HEK293 (cell line): ENCODE measurements at regions not wholly inside any gene's neighbourhood (a gene's known extent, or its start where the extent isn't known, plus 50 kb on each side); places are given as distances from the start of the nearest gene placed in this dataset.

ENCODE experiments used
- CTCF ChIA-PET: fragments of 350-600 bp; formaldehyde crosslinking; extraction: SDS; loops from one replicate; lab custom pipeline; 2021; ENCODE audit warnings: antibody characterized with exemption; lab: Yijun Ruan, JAX
- POLR2A ChIA-PET: fragments of 300-600 bp; formaldehyde crosslinking; extraction: SDS; loops from one replicate; lab custom pipeline; 2020; ENCODE audit warnings: antibody characterized with exemption, inconsistent platforms; lab: Yijun Ruan, JAX
- H3K27ac ChIP-seq: fragments of 200-500 bp; sonication (Bioruptor generic); 2 replicates; pipeline ENCODE4 v1.5.1; 2014; ENCODE audit warnings: low read depth, low read length, control low read depth, inconsistent platforms; ENCODE audit errors: extremely low read depth
- H3K36me3 ChIP-seq, 2 experiments: fragments of 200-500 bp in 1 of 2; sonication (Bioruptor generic) in 1 of 2; 1 replicate in 1 of 2; 2 replicates in 1 of 2; pipeline ENCODE4 v1.5.1; 2014 to 2017; ENCODE audit warnings: inconsistent platforms in 2 of 2, low read length in 2 of 2; ENCODE audit not compliant: control insufficient read depth in 2 of 2, insufficient read depth in 1 of 2
- H3K4me1 ChIP-seq: fragments of 200-500 bp; sonication (Bioruptor generic); 2 replicates; pipeline ENCODE4 v1.5.1; 2014; ENCODE audit warnings: mild to moderate bottlenecking, low read length, inconsistent platforms; ENCODE audit not compliant: control insufficient read depth, insufficient read depth
- H3K4me3 ChIP-seq: 2 replicates; pipeline ENCODE4 v1.5.1; 2011; ENCODE audit warnings: low read depth, mild to moderate bottlenecking, control low read depth, low read length, moderate library complexity
- H3K9me3 ChIP-seq: fragments of 200-500 bp; sonication (Bioruptor generic); 2 replicates; pipeline ENCODE4 v1.5.1; 2014; ENCODE audit warnings: low read depth, low read length, inconsistent platforms; ENCODE audit not compliant: control insufficient read depth, insufficient read depth
- AEBP2 ChIP-seq: fragments of 450-650 bp; formaldehyde crosslinking; IDR thresholded peaks from 2 replicates; pipeline ENCODE4 v1.5.1; 2016; ENCODE audit warnings: missing biosample characterization, missing genetic modification characterization, borderline replicate concordance
- GLIS1 ChIP-seq: fragments of 450-650 bp; formaldehyde crosslinking; IDR thresholded peaks from 2 replicates; pipeline ENCODE4 v1.5.1; 2016; ENCODE audit warnings: missing biosample characterization, missing genetic modification characterization
- PATZ1 ChIP-seq: fragments of 450-650 bp; formaldehyde crosslinking; IDR thresholded peaks from 2 replicates; pipeline ENCODE4 v1.5.1; 2016; ENCODE audit warnings: missing biosample characterization, missing genetic modification characterization
- SETDB1 ChIP-seq: IDR thresholded peaks from one replicate; pipeline ENCODE4 v1.6.1; 2017; ENCODE audit warnings: mild to moderate bottlenecking, low read length, moderate library complexity, mixed read lengths; ENCODE audit not compliant: insufficient read length
- ZEB2 ChIP-seq: fragments of 450-650 bp; formaldehyde crosslinking; IDR thresholded peaks from 2 replicates; pipeline ENCODE4 v1.5.1; 2016; ENCODE audit warnings: missing biosample characterization, missing genetic modification characterization
- ZFP3 ChIP-seq: fragments of 450-650 bp; formaldehyde crosslinking; IDR thresholded peaks from 2 replicates; pipeline ENCODE4 v1.5.1; 2016; ENCODE audit warnings: low read depth, missing biosample characterization, missing genetic modification characterization
- ZNF114 ChIP-seq: fragments of 450-650 bp; formaldehyde crosslinking; IDR thresholded peaks from 2 replicates; pipeline ENCODE4 v1.5.0; 2017; ENCODE audit warnings: missing biosample characterization, missing genetic modification characterization
- ZNF155 ChIP-seq: fragments of 450-650 bp; formaldehyde crosslinking; IDR thresholded peaks from 2 replicates; pipeline ENCODE4 v1.5.1; 2016; ENCODE audit warnings: missing biosample characterization, missing genetic modification characterization
- ZNF157 ChIP-seq: fragments of 450-650 bp; formaldehyde crosslinking; IDR thresholded peaks from 2 replicates; pipeline ENCODE4 v1.5.1; 2016; ENCODE audit warnings: missing biosample characterization, missing genetic modification characterization
- ZNF169 ChIP-seq: fragments of 450-650 bp; formaldehyde crosslinking; IDR thresholded peaks from 2 replicates; pipeline ENCODE4 v1.5.1; 2016; ENCODE audit warnings: missing biosample characterization, missing genetic modification characterization
- ZNF184 ChIP-seq: fragments of 450-650 bp; IDR thresholded peaks from 2 replicates; pipeline ENCODE4 v1.5.1; 2018; ENCODE audit warnings: missing biosample characterization, mild to moderate bottlenecking, missing genetic modification characterization
- ZNF2 ChIP-seq: fragments of 450-650 bp; formaldehyde crosslinking; IDR thresholded peaks from 2 replicates; pipeline ENCODE4 v1.5.1; 2016; ENCODE audit warnings: missing biosample characterization, missing genetic modification characterization
- ZNF274 ChIP-seq, 2 experiments: fragments of 200-500 bp in 1 of 2; fragments of 450-650 bp in 1 of 2; sonication (Bioruptor generic) in 1 of 2; formaldehyde crosslinking in 1 of 2; IDR thresholded peaks; 2 replicates each; pipeline versions ENCODE4 v1.5.1 to v1.6.1; 2014 to 2016; ENCODE audit warnings: borderline replicate concordance in 1 of 2, inconsistent platforms in 1 of 2, low read length in 1 of 2, missing biosample characterization in 1 of 2, missing genetic modification characterization in 1 of 2
- ZNF311 ChIP-seq: fragments of 450-650 bp; formaldehyde crosslinking; IDR thresholded peaks from 2 replicates; pipeline ENCODE4 v1.5.1; 2017; ENCODE audit warnings: missing biosample characterization, missing genetic modification characterization, borderline replicate concordance
- ZNF580 ChIP-seq: fragments of 450-650 bp; formaldehyde crosslinking; IDR thresholded peaks from 2 replicates; pipeline ENCODE4 v1.5.1; 2016; ENCODE audit warnings: missing biosample characterization, missing genetic modification characterization
- ZNF654 ChIP-seq: fragments of 450-650 bp; formaldehyde crosslinking; IDR thresholded peaks from 2 replicates; pipeline ENCODE4 v1.5.1; 2016; ENCODE audit warnings: low read depth, missing biosample characterization, missing genetic modification characterization
- ZNF664 ChIP-seq: fragments of 450-650 bp; formaldehyde crosslinking; IDR thresholded peaks from 2 replicates; pipeline ENCODE4 v1.5.1; 2016; ENCODE audit warnings: missing biosample characterization, missing genetic modification characterization
- ZNF837 ChIP-seq: fragments of 450-650 bp; formaldehyde crosslinking; IDR thresholded peaks from 2 replicates; pipeline ENCODE4 v1.5.1; 2016; ENCODE audit warnings: missing biosample characterization, missing genetic modification characterization
- ZSCAN23 ChIP-seq: fragments of 450-650 bp; formaldehyde crosslinking; IDR thresholded peaks from 2 replicates; pipeline ENCODE4 v1.5.1; 2016; ENCODE audit warnings: missing biosample characterization, missing genetic modification characterization
- ZSCAN5A ChIP-seq: fragments of 450-650 bp; formaldehyde crosslinking; IDR thresholded peaks from 2 replicates; pipeline ENCODE4 v1.5.1; 2016; ENCODE audit warnings: missing biosample characterization, missing genetic modification characterization
- TF ChIP-seq, protein P1 (sequence below): fragments of 450-650 bp; formaldehyde crosslinking; IDR thresholded peaks from 2 replicates; pipeline ENCODE4 v1.5.1; 2016; ENCODE audit warnings: missing biosample characterization, missing genetic modification characterization
- TF ChIP-seq, protein P2 (sequence below): fragments of 450-650 bp; formaldehyde crosslinking; IDR thresholded peaks from 2 replicates; pipeline ENCODE4 v1.5.1; 2016; ENCODE audit warnings: missing biosample characterization, missing genetic modification characterization, borderline replicate concordance
- TF ChIP-seq, protein P3 (sequence below): fragments of 450-650 bp; formaldehyde crosslinking; IDR thresholded peaks from 2 replicates; pipeline ENCODE4 v1.5.1; 2016; ENCODE audit warnings: missing biosample characterization, missing genetic modification characterization

DNA sequence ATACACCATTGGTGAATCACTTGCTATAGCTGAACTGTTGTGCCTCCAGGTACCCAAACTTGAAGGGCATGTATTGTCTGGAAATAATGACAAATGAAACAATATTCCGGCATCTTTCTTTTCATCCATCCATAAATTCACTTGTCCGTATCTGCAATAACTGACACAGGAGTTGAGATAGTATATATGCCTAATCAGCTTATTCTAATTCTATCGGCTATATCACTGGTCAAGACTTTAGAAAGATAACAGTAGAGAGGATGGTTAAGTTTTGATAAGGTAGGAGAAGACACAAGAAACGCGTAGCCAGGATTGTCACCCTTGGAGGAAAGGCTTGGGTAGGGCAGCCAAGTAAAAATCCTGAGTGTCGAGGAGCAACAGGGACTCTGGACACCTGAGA is 1634.6 kb upstream of the CELF4 start (continued):
- TF ChIP-seq, protein P1, sequence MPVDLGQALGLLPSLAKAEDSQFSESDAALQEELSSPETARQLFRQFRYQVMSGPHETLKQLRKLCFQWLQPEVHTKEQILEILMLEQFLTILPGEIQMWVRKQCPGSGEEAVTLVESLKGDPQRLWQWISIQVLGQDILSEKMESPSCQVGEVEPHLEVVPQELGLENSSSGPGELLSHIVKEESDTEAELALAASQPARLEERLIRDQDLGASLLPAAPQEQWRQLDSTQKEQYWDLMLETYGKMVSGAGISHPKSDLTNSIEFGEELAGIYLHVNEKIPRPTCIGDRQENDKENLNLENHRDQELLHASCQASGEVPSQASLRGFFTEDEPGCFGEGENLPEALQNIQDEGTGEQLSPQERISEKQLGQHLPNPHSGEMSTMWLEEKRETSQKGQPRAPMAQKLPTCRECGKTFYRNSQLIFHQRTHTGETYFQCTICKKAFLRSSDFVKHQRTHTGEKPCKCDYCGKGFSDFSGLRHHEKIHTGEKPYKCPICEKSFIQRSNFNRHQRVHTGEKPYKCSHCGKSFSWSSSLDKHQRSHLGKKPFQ (tag by site-specific recombination) = no peak
- TF ChIP-seq ZNF114 (tag by site-specific recombination) (no peak), ZNF654 (tag by site-specific recombination) (no peak)

DNA sequence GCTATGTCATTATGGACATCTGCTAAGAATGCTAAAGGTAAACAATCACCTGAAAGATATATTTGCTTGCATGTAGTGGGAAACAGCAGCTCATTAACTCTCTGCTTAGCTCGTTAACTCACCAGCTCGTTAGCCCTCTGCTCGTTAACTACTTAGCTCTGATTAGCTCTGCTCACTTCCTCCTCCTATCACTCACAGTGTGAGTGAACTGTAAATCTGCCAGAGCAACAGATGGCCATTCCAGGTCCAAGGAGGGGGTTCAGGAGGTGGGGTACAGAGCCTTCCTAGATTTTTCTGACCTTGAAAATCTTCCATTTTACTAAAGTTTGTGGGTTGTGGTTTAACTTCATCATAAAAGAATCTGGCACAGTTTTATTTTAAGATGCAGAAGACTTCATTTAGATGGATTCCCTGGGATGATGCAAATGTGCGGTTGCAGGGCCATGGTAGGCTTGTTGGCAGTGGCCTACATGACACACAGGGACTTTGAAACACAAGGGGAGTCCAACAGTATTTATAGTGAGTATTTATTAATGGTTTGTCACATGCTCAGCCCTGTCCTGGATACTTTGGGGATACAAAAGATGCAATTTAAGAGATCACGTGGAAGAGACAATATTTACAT is 1633.7 kb upstream of the CELF4 start:
- Histone ChIP-seq H3K36me3 (no peaks in the 10 kb centered on the region), H3K4me3 (no peak overlapping the region), H3K27ac (no peak overlapping the region), H3K4me1 (no peaks in the 10 kb centered on the region), H3K9me3 (no peaks in the 10 kb centered on the region)
- TF ChIP-seq, protein P2, sequence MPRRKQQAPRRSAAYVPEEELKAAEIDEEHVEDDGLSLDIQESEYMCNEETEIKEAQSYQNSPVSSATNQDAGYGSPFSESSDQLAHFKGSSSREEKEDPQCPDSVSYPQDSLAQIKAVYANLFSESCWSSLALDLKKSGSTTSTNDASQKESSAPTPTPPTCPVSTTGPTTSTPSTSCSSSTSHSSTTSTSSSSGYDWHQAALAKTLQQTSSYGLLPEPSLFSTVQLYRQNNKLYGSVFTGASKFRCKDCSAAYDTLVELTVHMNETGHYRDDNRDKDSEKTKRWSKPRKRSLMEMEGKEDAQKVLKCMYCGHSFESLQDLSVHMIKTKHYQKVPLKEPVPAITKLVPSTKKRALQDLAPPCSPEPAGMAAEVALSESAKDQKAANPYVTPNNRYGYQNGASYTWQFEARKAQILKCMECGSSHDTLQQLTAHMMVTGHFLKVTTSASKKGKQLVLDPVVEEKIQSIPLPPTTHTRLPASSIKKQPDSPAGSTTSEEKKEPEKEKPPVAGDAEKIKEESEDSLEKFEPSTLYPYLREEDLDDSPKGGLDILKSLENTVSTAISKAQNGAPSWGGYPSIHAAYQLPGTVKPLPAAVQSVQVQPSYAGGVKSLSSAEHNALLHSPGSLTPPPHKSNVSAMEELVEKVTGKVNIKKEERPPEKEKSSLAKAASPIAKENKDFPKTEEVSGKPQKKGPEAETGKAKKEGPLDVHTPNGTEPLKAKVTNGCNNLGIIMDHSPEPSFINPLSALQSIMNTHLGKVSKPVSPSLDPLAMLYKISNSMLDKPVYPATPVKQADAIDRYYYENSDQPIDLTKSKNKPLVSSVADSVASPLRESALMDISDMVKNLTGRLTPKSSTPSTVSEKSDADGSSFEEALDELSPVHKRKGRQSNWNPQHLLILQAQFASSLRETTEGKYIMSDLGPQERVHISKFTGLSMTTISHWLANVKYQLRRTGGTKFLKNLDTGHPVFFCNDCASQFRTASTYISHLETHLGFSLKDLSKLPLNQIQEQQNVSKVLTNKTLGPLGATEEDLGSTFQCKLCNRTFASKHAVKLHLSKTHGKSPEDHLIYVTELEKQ = no peak
- no peak for TF ChIP-seq ZEB2 (tag by site-specific recombination)
- no peak for TF ChIP-seq ZSCAN5A (tag by site-specific recombination)
- TF ChIP-seq, protein P3, sequence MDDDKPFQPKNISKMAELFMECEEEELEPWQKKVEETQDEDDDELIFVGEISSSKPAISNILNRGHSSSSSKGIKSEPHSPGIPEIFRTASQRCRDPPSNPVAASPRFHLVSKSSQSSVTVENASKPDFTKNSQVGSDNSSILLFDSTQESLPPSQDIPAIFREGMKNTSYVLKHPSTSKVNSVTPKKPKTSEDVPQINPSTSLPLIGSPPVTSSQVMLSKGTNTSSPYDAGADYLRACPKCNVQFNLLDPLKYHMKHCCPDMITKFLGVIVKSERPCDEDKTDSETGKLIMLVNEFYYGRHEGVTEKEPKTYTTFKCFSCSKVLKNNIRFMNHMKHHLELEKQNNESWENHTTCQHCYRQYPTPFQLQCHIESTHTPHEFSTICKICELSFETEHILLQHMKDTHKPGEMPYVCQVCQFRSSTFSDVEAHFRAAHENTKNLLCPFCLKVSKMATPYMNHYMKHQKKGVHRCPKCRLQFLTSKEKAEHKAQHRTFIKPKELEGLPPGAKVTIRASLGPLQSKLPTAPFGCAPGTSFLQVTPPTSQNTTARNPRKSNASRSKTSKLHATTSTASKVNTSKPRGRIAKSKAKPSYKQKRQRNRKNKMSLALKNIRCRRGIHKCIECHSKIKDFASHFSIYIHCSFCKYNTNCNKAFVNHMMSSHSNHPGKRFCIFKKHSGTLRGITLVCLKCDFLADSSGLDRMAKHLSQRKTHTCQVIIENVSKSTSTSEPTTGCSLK (tag by site-specific recombination) = no peak
- TF ChIP-seq ZSCAN23 (tag by site-specific recombination) = no peak
- no peak for TF ChIP-seq SETDB1
- no peak for TF ChIP-seq GLIS1
- TF ChIP-seq ZNF580 (tag by site-specific recombination) = no peak
- TF ChIP-seq ZNF157 (tag by site-specific recombination) = no peak
- no peak for TF ChIP-seq ZNF184 (tag by site-specific recombination)
- no peak for TF ChIP-seq AEBP2 (tag by site-specific recombination)
- no peak for TF ChIP-seq PATZ1 (tag by site-specific recombination)
- TF ChIP-seq ZNF155 = no peak
- no peak for TF ChIP-seq ZNF837 (tag by site-specific recombination)
- TF ChIP-seq ZNF2 = no peak
- no peak for TF ChIP-seq ZNF664
- no peak for TF ChIP-seq ZNF274 (IDR thresholded peaks at IDR 0.05; ENCODE audit: low read length)
- no peak for TF ChIP-seq ZNF274 (tag by site-specific recombination; IDR thresholded peaks at IDR 0.05; ENCODE audit: borderline replicate concordance)
- no peak for TF ChIP-seq ZFP3 (tag by site-specific recombination)
- no peak for TF ChIP-seq ZNF169 (tag by site-specific recombination)
- no peak for TF ChIP-seq ZNF311 (tag by site-specific recombination)
- POLR2A ChIA-PET = no interaction called here
- CTCF ChIA-PET = no interaction called here
